Brain microvascular endothelial cell (primary cell): ENCODE measurements at regions not wholly inside any gene's neighbourhood (a gene's known extent, or its start where the extent isn't known, plus 50 kb on each side); places are given as distances from the start of the nearest gene placed in this dataset.
"Not testable (repeated sequence)": the region's sequence is repeated elsewhere in the genome, so short reads cannot be mapped to it uniquely, and the experiment has no call there.

Source experiments
- DNase-seq: peaks from one replicate; pipeline ENCODE4 v3.0.0-alpha.2; 2020
- H3K27ac ChIP-seq: fragments of 250-450 bp; sonication (Bioruptor Pico); 2 replicates; pipeline ENCODE4 v1.5.1; 2020; ENCODE audit warnings: mild to moderate bottlenecking, moderate library complexity
- H3K27me3 ChIP-seq: fragments of 250-450 bp; sonication (Bioruptor Pico); replicated peaks from 2 replicates; pipeline ENCODE4 v1.5.1; 2020; ENCODE audit warnings: mild to moderate bottlenecking
- H3K36me3 ChIP-seq: fragments of 250-450 bp; sonication (Bioruptor Pico); replicated peaks from 2 replicates; pipeline ENCODE4 v1.5.1; 2020; ENCODE audit warnings: mild to moderate bottlenecking
- H3K4me3 ChIP-seq: 2 replicates; pipeline ENCODE4 v1.5.1; 2011; ENCODE audit warnings: low read depth, mild to moderate bottlenecking, control low read depth, low read length, moderate library complexity
- in situ Hi-C: cut with HindIII; loops from 2 replicates; pipeline ENCODE4 v1.10.0; 2017; ENCODE audit warnings: low sequenced_read_pairs, low pct_ligation_motif_present
- TF ChIP-seq, protein P1 (sequence below): IDR thresholded peaks from 2 replicates; pipeline ENCODE4 v1.5.1; 2011; ENCODE audit warnings: low read depth, mild to moderate bottlenecking, moderate library complexity, low read length, control low read depth, inconsistent platforms; ENCODE audit errors: missing control alignments

- in situ Hi-C loops, result no loop called here
- no peak overlapping the region for H3K27ac ChIP-seq
- DNase-seq, result no peak
- no peak overlapping the region for H3K4me3 ChIP-seq
- H3K36me3 ChIP-seq, result no peaks in the 10 kb centered on the region
- H3K27me3 ChIP-seq, result no peaks in the 10 kb centered on the region
- TF ChIP-seq, protein P1, sequence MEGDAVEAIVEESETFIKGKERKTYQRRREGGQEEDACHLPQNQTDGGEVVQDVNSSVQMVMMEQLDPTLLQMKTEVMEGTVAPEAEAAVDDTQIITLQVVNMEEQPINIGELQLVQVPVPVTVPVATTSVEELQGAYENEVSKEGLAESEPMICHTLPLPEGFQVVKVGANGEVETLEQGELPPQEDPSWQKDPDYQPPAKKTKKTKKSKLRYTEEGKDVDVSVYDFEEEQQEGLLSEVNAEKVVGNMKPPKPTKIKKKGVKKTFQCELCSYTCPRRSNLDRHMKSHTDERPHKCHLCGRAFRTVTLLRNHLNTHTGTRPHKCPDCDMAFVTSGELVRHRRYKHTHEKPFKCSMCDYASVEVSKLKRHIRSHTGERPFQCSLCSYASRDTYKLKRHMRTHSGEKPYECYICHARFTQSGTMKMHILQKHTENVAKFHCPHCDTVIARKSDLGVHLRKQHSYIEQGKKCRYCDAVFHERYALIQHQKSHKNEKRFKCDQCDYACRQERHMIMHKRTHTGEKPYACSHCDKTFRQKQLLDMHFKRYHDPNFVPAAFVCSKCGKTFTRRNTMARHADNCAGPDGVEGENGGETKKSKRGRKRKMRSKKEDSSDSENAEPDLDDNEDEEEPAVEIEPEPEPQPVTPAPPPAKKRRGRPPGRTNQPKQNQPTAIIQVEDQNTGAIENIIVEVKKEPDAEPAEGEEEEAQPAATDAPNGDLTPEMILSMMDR, result no peak
Measured at GRCh38 chr9:81002906-81003305, 686.4 kb downstream of the TLE1 start.

DNA sequence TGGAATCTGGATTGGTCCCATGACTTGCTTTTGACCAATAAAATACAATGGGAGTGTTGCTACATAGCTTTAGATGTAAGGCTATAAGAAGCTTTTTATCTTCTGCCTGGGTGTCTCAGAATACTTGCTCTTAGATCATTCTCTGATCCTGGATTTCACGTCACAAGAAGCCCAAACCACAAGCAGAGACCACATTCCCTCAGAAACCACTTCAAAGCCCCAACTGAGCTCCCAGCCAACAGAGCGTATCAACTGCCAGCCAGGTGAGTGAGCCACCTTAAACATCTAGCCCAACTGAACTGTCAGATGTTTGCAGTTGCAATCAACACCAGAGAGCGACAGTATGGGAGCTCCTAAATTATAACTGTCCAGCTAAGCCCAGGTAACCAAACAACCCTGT, 687.1 kb downstream of the TLE1 start:
- Histone ChIP-seq H3K27me3 (no peaks in the 10 kb centered on the region), H3K4me3 (no peak overlapping the region), H3K27ac (no peak overlapping the region), H3K36me3 (no peaks in the 10 kb centered on the region)
- TF ChIP-seq, protein P1, result no peak
- in situ Hi-C loops, result no loop called here
- DNase-seq, result no peak

DNA sequence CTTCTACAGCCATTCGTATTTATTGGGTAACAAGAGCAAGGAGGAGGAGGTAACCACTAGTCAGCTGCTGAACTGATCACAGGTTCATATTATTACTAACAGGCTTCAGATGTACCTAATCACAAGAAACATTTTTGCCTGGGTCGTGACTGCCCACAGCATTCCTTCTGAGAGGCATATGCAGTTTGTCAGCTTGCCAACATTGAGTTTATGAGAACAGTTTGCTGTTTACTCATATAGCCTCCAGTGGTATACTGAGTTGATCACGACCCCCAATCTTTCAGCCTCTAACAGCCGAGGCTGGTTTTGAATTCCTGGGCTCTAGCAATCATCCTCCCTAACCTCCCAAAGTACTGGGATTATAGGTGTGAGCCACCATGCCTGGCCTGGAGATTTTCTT, 693.6 kb downstream of the TLE1 start:
- TF ChIP-seq, protein P1, result no peak
- Histone ChIP-seq H3K27ac (peak overlapping the region; percentile 65), H3K36me3 (no peaks in the 10 kb centered on the region), H3K27me3 (no peaks in the 10 kb centered on the region), H3K4me3 (no peak overlapping the region)
- in situ Hi-C loops, result no loop called here
- DNase-seq, result peak; percentile 79

GRCh38 chr9:80994892-80995291, 694.5 kb downstream of the TLE1 start:
- H3K27me3 ChIP-seq, result no peaks in the 10 kb centered on the region
- no peak overlapping the region for H3K4me3 ChIP-seq
- in situ Hi-C loops, result no loop called here
- TF ChIP-seq, protein P1, result no peak
- no peaks in the 10 kb centered on the region for H3K36me3 ChIP-seq
- peak; percentile 81 for DNase-seq
- peak overlapping the region; percentile 65 for H3K27ac ChIP-seq

DNA sequence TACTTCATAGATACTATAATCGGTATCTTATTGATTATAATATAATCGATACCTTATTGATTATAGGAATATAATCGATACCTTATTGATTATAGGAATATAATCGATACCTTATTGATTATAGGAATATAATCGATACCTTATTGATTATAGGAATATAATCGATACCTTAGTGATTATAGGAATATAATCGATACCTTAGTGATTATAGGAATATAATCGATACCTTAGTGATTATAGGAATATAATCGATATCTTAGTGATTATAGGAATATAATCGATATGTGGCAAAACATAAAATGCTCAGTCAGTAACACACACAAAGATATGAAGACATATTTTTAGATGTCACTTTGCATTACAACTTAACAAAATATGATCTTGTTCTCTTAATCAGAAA, 703.8 kb downstream of the TLE1 start:
- H3K4me3 ChIP-seq, H3K27me3 ChIP-seq, DNase-seq, H3K27ac ChIP-seq, H3K36me3 ChIP-seq, in situ Hi-C loops: not testable (repeated sequence)

GRCh38 chr9:80976403-80976802, 712.9 kb downstream of the TLE1 start:
- no peak overlapping the region for H3K4me3 ChIP-seq
- H3K27ac ChIP-seq, result no peak overlapping the region
- TF ChIP-seq, protein P1, result no peak
- in situ Hi-C loops, result no loop called here
- H3K36me3 ChIP-seq, result no peaks in the 10 kb centered on the region
- DNase-seq, result no peak
- H3K27me3 ChIP-seq, result no peaks in the 10 kb centered on the region

DNA sequence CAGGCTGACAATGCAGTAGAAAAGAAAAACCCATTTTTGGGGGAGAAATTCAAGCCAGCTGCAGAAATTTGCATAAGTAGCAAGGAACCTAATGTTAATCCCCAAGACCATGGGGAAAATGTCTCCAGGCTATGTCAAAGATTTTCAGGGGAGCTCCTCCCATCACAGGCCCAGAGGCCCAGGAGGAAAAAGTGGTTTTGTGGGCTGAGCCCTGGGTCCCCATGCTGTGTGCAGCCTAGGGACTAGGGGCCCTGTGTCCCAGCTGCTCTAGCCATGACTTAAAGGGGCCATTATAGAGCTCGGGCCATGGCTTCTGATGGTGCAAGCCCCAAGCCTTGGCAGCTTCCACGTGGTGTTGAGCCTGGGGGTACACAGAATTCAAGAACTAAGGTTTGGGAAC, 719.0 kb downstream of the TLE1 start:
- H3K27me3 ChIP-seq, H3K36me3 ChIP-seq, H3K4me3 ChIP-seq, in situ Hi-C loops, DNase-seq, H3K27ac ChIP-seq: not testable (repeated sequence)
